ENCODE measurements at regions not wholly inside any gene's neighbourhood (a gene's known extent, or its start where the extent isn't known, plus 50 kb on each side); places are given as distances from the start of the nearest gene placed in this dataset.

- H3K4me1 ChIP-seq (ENCODE audit: insufficient read depth, low read length, poor library complexity, severe bottlenecking): no peaks in the 10 kb centered on the region
- POLR2A ChIA-PET (ENCODE audit: low non-redundant PET): no interaction called here
- intact Hi-C loops (cut with micrococcal nuclease; ENCODE audit: unreplicated experiment): no loop called here
These were observed 367.4 kb upstream of the NR5A2 start for GRCh38 chr1:199660071-199660470.

GRCh38 chr1:199665371-199665770 lies 362.1 kb upstream of the NR5A2 start:
- Histone ChIP-seq H3K4me1 (ENCODE audit: insufficient read depth, low read length, poor library complexity, severe bottlenecking) (no peaks in the 10 kb centered on the region), H3K27me3 (replicated peaks; ENCODE audit: insufficient read depth, low read depth, low read length, poor library complexity) (no peaks in the 10 kb centered on the region), H3K36me3 (ENCODE audit: insufficient read depth, low read length, poor library complexity, severe bottlenecking) (no peaks in the 10 kb centered on the region), H3K9me3 (ENCODE audit: low read depth, low read length, poor library complexity, severe bottlenecking) (no peaks in the 10 kb centered on the region), H3K27ac (ENCODE audit: low read depth, low read length, poor library complexity, severe bottlenecking) (no peak overlapping the region), H3K4me3 (ENCODE audit: low read depth, low read length, poor library complexity, severe bottlenecking) (no peak overlapping the region)
- TF ChIP-seq EZH2 (IDR thresholded peaks at IDR 0.05; ENCODE audit: borderline replicate concordance, low read depth, low read length, poor library complexity, severe bottlenecking): no peak
- TF ChIP-seq CTCF (conservative IDR thresholded peaks at IDR 0.05; ENCODE audit: low read depth, low read length): no peak
- intact Hi-C loops (cut with micrococcal nuclease; ENCODE audit: unreplicated experiment): no loop called here
- CTCF ChIA-PET: no interaction called here
- BruUV-seq (replicated peaks): no TSS peak
- POLR2A ChIA-PET (ENCODE audit: low non-redundant PET): no interaction called here
- no peak for DNase-seq (ENCODE audit: low spot score)

More at GRCh38 chr1:199660071-199660470, 367.4 kb upstream of the NR5A2 start:
- H3K27me3 ChIP-seq (replicated peaks; ENCODE audit: insufficient read depth, low read depth, low read length, poor library complexity): no peaks in the 10 kb centered on the region
- no peak for TF ChIP-seq CTCF (conservative IDR thresholded peaks at IDR 0.05; ENCODE audit: low read depth, low read length)
- no peak for TF ChIP-seq EZH2 (IDR thresholded peaks at IDR 0.05; ENCODE audit: borderline replicate concordance, low read depth, low read length, poor library complexity, severe bottlenecking)
- BruUV-seq (replicated peaks): no TSS peak
- no peak for DNase-seq (ENCODE audit: low spot score)
- H3K36me3 ChIP-seq (ENCODE audit: insufficient read depth, low read length, poor library complexity, severe bottlenecking): no peaks in the 10 kb centered on the region
- H3K9me3 ChIP-seq (ENCODE audit: low read depth, low read length, poor library complexity, severe bottlenecking): no peaks in the 10 kb centered on the region
- no peak overlapping the region for H3K27ac ChIP-seq (ENCODE audit: low read depth, low read length, poor library complexity, severe bottlenecking)
- CTCF ChIA-PET: interaction anchor here (0.6 kb wide), 1 partner anchor 238 kb away, joined by 4 read pairs; no protein-coding TSS in a partner anchor
- H3K4me3 ChIP-seq (ENCODE audit: low read depth, low read length, poor library complexity, severe bottlenecking): no peak overlapping the region

GRCh38 chr1:199667089-199667488 lies 360.4 kb upstream of the NR5A2 start:
- no peaks in the 10 kb centered on the region for H3K27me3 ChIP-seq (replicated peaks; ENCODE audit: insufficient read depth, low read depth, low read length, poor library complexity)
- POLR2A ChIA-PET (ENCODE audit: low non-redundant PET): no interaction called here
- no peak overlapping the region for H3K27ac ChIP-seq (ENCODE audit: low read depth, low read length, poor library complexity, severe bottlenecking)
- intact Hi-C loops (cut with micrococcal nuclease; ENCODE audit: unreplicated experiment): no loop called here
- CTCF ChIA-PET: no interaction called here
- no peak for DNase-seq (ENCODE audit: low spot score)
- peaks cover 5% of the 10 kb centered on the region for H3K9me3 ChIP-seq (ENCODE audit: low read depth, low read length, poor library complexity, severe bottlenecking)
- H3K4me1 ChIP-seq (ENCODE audit: insufficient read depth, low read length, poor library complexity, severe bottlenecking): no peaks in the 10 kb centered on the region
- no peaks in the 10 kb centered on the region for H3K36me3 ChIP-seq (ENCODE audit: insufficient read depth, low read length, poor library complexity, severe bottlenecking)
- no peak overlapping the region for H3K4me3 ChIP-seq (ENCODE audit: low read depth, low read length, poor library complexity, severe bottlenecking)
- no TSS peak for BruUV-seq (replicated peaks)
- TF ChIP-seq CTCF (conservative IDR thresholded peaks at IDR 0.05; ENCODE audit: low read depth, low read length) (no peak), EZH2 (IDR thresholded peaks at IDR 0.05; ENCODE audit: borderline replicate concordance, low read depth, low read length, poor library complexity, severe bottlenecking) (no peak)

Data from A673 (cell line).